HG03025 (cell line): ENCODE measurements at regions not wholly inside any gene's neighbourhood (a gene's known extent, or its start where the extent isn't known, plus 50 kb on each side); places are given as distances from the start of the nearest gene placed in this dataset.
A peak's percentile ranks its signal among the peaks of the same experiment; 100 is the strongest.
"Not testable (repeated sequence)": the region's sequence is repeated elsewhere in the genome, so short reads cannot be mapped to it uniquely, and the experiment has no call there.

Experiments used
- ATAC-seq: cut with Tn5 transposase; IDR thresholded peaks from one replicate; pipeline ENCODE4 v1.9.1; 2021; ENCODE audit warnings: mild to moderate bottlenecking, moderate library complexity; ENCODE audit not compliant: unreplicated experiment, low FRiP score

DNA sequence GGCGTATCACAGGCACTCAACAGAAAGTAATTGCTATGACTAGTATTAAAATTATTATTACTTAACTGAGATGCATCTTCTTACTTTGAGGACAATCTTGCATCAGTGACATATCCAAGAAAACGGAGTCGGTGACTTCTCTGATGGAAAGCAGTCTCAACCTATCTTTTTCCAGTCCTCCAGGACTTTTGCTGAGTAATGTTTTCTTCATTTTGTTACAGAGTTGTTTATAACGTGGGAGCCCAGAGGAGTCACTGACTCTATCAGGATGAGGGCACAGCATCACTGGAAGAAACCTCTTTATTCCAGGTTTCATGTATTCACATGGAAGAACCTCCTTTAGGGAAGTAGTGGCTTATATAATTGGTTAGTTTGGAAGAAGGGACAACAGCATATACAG lies 51.5 kb upstream of the MELK start:
- no peak for ATAC-seq

DNA sequence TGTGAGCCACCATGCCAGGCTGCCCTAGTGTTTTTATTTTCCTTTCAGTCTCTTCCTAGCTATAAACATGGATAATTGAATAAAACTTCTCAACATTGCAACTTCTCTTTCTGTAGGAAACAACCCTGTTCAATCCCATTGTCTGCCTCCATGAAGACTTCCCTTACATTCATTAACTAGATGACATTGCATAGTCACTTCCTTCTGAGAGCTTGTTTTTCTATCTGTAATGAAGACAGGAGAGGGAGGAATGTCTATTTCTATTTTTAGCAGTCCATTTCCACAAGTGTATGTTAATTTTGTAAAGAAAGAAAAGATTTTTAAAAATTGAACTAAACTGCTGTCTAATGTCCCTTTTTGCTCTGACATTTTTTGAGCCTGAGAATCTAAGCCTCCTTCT lies 55.6 kb upstream of the MELK start:
- ATAC-seq, result no peak

DNA sequence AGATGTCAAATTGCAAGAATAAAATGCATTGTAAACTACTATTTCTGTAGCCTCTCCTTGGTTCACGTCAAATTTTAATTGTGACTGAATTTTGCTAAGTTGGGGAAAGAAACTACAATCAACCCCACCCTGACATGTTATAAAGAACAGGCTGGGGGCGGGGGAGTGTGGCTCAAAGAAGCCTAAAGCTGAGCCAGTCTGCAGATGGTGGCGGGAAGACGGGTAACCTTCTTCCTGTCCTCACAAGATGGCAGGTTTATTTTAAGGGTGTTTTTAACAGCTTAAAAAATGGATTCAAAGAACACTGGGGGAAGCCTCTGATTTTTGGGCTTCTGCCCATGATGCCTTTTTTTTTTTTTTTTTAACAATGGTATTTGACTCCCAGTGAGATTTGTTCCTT lies 68.5 kb upstream of the MELK start:
- no peak for ATAC-seq

DNA sequence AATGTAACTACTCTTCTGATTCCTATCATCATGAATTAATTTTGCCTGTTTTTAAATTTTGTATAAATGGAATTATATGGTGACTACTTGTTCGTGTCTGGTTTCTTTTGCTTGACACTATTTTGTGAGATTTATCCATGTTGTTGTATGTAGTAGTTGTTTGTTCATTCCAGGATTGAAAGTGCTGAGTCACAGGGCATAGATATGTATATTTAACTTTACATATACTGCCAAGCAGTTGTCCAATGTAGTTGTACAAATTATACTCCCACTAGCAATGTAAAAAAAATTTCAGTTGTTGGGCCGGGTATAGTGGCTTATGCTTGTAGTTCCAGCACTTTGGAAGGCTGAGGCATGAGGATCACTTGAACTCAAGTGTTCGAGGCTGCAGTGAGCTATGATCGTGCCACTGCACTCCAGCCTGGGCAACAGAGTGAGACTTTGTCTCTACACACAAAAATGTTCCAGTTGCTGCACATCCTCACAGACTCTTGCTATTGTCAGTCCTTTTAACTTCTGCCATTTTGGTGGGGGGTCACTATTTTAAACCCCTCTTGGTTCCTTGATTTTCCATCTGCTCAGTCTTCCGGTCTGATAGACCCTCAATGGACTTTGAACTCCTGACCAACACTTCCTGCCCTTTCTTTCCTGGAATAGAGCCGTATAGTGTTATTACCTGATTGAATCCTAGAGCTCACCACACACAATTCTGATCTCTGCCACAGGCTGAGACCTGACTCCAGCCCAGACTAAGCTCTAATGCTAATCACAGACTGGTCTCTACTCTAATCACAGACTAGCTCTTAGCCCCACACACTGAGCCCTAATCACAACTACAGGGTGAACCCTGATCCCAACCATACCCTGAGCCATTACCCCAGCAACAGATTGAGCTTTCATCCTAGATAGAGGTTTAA lies 69.3 kb upstream of the MELK start:
- no peak for ATAC-seq

DNA sequence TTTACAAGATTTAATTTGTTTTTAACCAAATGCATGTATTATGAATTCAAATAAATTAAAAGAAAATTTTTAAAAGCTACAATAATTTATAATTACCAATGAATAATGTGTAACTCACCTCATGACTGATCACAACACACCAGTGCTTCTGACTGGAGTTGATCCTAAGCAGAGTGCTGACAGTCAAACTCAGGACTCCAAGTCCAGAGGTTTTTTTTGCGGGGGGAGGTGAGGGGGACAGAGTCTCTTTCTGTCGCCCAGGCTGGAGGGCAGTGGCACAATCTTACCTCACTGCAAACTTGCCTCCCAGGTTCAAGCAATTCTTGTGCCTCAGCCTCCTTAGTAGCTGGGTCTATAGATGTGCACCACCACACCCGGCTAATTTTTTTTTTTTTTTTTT lies 71.0 kb upstream of the MELK start:
- no peak for ATAC-seq

DNA sequence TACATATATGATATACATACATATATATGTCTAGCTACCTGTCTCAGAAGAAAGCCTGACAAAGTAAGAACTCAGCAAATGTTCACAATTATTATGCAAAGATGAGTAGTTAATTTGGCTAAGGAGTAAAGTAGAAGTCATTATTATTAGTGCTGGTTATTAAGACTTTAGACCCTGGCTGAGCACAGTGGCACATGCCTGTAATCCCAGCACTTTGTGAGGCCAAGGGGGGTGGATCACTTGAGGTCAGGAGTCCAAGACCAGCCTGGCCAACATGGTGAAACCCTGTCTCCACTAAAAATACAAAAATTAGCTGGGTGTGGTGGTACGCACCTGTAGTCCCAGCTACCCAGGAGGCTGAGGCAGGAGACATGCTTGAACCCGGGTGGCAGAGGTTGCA lies 71.8 kb upstream of the MELK start:
- ATAC-seq, result not testable (repeated sequence)

DNA sequence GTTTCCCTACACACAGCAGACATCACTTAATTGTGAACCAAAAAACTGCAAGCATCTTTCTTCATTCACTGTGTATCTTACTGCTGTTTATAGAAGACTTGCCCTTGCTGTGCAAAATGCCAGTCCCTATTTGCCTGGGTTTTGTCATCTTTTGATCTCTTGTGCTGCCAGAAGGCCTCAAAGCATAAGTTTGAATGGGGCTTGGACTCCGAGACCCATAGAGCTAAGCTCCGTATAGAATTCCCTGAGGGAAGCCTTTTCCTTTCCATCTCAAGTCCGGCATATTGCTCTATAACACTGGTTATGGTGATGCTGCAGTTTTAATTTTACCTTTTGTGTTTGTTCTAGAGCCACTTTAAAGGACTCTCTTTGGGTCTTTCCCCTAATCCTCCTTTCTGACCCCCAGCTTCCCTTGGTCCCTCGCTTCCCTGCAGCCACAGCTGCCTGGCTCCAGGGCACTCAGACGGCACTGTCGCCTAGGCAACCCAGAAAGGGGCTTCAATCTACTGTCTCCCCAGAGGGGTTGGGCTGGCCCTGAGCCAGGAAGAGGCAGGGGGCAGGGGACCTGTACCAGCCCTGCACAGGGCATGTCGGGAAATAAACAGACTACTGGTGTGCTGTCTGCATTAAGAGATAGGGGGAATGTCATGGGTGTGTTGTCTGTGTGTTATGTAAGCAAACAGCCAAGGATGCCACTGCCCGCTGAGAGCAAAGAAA lies 73.4 kb upstream of the MELK start:
- ATAC-seq, result no peak

DNA sequence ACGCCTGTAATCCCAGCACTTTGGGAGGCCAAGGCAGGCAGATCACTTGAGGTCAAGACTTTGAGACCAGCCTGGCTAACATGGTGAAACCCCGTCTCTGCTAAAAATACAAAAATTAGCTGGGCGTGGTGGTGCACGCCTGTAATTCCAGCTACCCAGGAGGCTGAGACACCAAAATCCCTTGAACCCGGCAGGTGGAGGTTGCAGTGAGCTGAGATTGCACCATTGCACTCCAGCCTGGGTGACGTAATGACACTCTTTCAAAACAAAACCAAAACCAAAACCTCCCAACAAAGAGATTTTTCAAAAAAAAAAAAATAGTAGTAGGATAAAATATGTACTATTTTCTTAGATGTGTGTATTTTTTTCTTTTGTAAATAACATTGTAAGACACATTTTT lies 79.1 kb upstream of the MELK start:
- not testable (repeated sequence) for ATAC-seq

DNA sequence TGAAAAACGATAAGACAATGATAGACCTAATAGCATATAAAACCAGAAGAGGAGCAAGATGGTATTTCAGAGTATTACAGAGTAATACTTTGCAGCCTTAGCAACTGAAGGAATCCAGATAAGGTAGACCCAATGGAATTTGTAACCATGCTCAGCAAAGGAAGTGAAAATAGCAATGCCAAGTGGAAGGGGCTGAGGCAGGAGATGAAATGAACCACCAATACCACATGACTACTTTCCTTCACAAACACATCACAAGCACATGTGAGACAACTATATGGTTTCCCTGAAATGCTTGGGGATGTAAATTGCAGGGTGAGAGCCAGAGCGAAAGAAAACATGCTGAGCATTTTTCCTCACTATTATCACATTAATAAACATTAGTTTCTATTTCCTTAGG lies 79.8 kb upstream of the MELK start:
- no peak for ATAC-seq

DNA sequence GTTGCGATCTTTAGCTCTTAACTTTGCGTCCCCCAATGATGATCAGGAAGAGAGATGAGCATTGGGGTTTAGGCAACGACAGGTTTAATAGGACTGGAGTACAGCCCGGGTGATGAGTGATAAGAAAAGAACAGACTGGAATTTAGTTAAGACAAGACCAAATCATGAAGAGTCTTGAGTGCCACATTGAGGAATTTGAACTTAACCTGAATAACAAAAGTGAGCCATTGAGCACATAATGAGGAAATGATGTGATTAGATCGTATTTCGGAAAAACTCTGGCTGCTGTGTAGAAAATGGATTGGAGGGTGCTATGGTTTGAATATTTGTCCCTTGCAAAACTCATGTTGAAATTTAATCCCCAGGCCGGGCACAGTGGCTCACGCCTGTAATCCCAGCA lies 83.2 kb upstream of the MELK start:
- no peak for ATAC-seq

DNA sequence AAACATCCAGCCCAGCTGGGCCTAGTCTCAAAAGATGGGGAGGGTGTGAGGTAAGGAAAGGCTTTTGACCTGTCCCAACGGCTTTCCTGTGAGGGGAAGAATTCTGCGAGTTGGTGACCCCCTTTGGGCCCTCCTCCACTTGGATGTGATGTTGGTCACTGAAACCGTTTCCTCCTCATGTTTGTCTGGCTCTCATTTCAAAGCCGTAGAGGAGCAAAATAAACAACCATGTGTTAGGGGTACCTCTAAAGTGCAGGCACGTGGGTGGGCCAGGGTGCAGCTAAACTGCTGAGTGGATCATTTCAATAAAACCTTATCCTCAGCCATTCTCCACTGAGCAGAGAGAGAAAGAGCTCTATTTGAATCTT lies 84.3 kb upstream of the MELK start:
- ATAC-seq, result no peak

DNA sequence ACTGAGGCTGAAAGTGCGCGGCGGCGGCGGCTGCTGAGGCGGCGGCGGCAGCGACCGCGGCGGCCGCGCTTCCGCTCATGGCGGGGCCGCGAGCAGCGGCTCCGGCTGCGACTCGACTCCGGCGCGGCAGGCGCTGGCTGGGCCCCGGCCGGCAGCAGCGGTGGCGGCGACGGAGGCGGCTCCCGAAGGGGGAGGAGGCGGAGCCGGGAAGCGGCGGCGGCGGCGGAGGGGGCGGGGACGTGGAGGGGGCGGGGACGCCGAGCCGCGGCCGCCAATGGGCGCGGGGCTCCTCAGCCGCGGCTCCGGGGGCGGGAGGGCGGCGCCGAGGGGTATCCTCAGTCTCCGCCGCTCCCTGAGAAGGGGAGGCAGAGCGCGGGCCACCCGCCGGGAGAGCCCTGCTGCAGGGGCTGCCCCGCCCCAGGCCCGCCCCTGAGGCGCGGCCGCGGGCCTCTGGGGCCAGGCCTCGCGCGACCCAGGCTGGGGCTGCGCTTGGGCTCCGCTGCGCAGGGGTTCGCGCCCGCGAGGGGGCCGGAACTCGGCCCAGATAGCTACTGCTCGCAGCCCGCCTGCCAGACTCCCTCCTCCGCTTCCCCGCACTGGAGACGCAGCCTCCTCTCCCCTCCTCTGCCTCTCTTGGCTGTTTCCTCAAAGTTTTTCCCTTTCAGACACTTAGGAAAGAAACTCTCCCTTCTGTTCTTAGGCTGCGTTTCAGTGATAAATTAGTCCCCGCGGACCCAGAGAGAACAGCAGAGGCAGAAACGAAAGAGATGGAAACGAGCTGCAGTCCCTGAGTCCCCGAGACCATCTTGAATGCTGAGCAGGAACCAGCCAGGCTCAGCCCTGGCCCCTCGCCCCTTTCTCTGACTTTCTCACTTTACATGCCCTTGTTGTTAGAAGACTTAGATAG lies 85.0 kb upstream of the MELK start:
- ATAC-seq, result peak; percentile 81

DNA sequence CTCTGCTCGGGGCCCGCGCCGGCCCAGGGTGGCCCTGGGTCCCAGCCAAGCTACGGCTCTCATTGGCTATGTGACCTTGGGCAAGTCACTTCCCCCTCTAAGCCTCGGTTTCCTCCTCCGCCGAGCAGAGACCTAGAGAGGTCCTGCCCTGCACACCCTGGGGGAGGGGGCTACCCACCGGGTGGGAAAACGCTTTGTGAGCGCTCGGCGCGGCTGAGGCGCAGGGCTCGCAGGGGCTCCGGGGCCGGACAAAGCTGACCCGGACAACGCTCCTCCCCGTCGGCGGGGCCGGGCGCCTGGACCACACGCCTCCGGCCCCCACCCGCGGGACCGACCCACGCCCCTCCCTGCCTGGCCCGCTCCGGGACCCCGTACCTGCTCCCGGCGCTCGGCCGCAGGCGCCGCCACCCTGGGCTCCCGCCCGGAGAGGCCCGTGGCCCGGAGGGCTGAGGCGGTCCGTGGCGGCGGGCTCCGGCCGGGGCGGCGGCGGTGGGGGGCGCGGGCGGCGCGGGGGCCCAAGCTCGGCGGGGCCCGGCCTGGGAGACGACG lies 85.7 kb upstream of the MELK start:
- ATAC-seq, result peak; percentile 46

DNA sequence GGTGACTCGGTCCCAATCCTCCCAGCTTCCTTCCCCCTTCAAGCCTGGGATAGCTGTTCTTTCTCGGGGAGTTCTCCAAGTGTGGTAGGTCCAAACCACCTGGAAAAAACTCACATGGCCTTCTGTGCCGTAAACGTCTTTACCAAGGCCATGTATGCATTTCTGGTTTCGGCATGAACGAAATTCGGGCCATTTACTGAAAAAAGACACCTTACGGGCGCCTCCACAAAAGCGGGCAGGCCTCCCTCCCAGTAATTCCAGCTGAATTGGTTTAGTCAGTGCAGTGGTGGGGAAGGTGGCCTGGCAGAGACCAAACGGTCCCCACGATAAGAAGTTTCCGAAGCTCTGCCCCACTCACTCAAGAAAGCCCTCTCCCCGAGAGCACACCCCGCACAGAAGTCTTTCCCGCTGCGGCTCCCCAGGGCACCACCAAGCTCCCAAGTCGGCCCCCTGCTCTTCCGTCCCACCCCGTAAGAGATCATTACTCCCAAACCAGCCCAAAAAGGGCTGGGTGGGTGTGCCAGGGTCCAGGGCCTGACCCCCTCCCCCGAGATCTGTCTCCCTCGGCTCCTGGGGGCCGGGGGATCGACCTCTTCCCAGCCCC lies 86.3 kb upstream of the MELK start:
- peak; percentile 5 for ATAC-seq

DNA sequence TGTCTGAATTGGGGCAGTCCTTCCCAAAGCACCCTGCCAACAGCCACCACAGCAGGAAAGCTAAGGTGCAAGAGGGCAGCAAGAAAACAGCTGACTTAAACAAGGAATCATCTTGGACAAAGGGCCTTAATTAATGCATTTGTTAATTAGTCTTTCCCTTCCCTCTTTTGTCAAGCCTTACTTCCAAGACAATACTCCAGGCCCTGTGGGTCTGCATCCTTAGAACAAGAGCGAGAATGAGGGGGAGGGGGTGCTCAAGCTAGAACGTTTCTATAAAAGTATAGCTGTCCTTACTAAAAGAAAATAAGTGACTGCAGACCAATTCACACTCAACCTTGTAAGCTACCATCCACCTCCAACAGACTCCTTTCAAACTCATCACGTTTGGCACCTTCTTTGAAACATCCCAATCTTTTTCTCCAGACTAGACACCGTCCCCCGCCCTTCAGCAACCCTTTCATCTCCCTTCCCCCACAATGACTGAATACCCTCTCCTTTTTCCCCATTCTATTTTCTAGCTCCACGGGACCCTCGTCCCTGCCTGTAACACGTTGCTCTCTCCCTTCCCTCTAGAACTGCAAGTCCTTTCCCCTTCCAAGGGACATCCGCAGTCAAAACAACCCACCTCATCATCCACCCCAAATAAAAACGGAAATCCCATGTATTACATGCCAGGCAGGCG lies 85.7 kb upstream of the RNF38 start:
- ATAC-seq, result no peak

DNA sequence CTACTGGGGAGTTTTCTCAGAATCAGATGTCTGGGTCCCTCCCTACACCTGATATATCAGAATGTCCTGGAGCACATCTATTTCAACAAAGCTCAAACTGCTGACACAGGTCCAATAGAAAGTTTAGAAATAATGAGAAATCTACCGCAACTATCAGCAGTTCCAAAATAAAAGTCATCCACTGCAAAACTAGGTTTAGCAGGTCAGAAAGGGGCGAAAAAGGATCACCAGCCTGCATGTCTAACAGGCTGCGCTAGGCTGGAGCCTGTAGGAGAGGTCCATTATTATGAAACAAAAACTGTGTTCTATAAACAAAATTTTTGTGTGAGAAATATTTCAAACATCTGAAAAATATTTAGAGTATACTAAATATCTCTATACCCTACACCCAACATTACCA lies 84.1 kb upstream of the RNF38 start:
- ATAC-seq, result no peak

DNA sequence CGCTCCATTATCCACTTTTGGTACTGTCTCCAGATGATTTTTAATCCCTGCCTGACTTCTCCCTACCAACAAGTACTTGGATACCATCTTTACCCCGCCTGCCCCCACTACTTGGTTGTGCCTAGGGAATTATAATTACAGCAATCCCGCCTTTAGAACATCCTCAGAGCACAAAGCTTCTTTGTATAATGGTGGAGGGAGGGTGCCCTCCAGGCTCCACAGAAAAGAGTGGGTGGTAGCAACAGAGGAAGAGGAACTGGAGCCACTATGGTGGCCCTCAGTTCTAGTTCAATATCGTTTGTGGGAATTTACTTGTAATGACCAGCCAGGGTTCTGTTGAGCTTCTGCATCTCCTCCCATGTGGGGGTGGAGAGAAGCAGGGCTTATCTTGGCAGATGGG lies 79.0 kb upstream of the RNF38 start:
- no peak for ATAC-seq

DNA sequence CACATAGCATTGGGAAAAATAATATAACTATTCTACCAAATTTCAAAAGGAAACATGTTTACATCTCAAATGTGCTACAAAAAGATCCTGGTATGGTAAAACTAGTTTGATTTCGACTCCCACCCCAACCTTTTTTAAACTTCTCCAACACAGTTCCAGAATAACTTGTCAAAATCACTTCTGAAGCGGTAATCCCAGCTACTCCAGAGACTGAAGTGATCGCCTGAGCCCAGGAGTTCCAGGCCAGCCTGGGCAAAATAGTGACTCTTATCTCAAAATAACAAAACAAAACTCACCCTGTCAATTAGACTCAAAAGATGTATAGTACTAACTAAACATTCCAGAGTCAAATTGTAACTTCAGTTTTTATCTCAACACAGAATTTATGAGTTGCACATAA lies 71.3 kb upstream of the RNF38 start:
- no peak for ATAC-seq

DNA sequence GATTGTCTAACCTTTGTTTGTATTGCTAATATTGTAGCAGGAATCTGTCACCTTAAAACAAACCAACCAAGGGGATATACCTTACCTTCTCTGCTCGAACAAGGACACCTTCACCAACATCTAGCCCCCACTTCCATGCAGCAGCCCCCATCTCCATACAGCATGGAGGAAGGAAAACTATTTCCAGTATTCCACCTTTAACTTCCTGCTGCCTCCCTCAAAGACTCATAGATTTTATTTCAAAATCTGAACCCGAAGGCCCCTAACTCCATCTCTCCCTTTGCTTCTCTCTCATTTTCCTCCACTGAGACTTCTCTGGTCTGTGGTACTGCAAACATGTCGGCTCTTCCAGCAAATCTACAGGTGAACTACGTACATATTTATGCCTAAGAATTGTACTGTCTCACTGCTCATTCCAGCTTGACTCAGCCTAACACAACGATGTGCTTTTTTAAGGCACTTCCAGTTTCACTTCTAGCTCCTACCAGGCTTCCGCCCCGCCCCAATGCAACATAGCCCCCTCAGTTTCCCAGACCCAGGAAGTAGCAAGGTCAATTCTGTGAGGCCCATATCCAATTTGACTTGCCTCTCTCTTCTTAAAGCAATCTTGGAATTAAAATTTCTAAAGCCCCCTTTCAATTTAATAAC lies 70.7 kb upstream of the RNF38 start:
- ATAC-seq, result no peak
